Skeletal muscle tissue (tissue), 3 donors: ENCODE measurements at regions not wholly inside any gene's neighbourhood (a gene's known extent, or its start where the extent isn't known, plus 50 kb on each side); places are given as distances from the start of the nearest gene placed in this dataset.

ENCODE experiments used
- H3K27ac ChIP-seq: one replicate; pipeline ENCODE4 v1.7.0; 2013; ENCODE audit warnings: mild to moderate bottlenecking, low read depth, low read length, inconsistent platforms
- H3K27me3 ChIP-seq, 3 donors: one replicate each; pipeline ENCODE4 v1.7.0; 2013; ENCODE audit warnings: low read length in 3 of 3; ENCODE audit not compliant: control insufficient read depth in 3 of 3, insufficient read depth in 3 of 3
- H3K36me3 ChIP-seq, 3 donors: one replicate each; pipeline ENCODE4 v1.7.0; 2013; ENCODE audit warnings: low read length in 3 of 3; ENCODE audit not compliant: control insufficient read depth in 3 of 3, insufficient read depth in 3 of 3
- H3K4me1 ChIP-seq, 3 donors: one replicate each; pipeline ENCODE4 v1.7.0; 2013; ENCODE audit warnings: low read length in 3 of 3, mild to moderate bottlenecking in 3 of 3; ENCODE audit not compliant: control insufficient read depth in 3 of 3, insufficient read depth in 3 of 3
- H3K4me3 ChIP-seq, 3 donors: one replicate each; pipeline ENCODE4 v1.7.0; 2013; ENCODE audit warnings: low read length in 3 of 3
- H3K9ac ChIP-seq, 3 donors: one replicate each; pipeline ENCODE4 v1.7.0; 2013; ENCODE audit warnings: low read length in 3 of 3, mild to moderate bottlenecking in 3 of 3, moderate library complexity in 2 of 3, low read depth in 1 of 3
- H3K9me3 ChIP-seq, 3 donors: one replicate each; pipeline ENCODE4 v1.7.0; 2013; ENCODE audit warnings: low read length in 3 of 3; ENCODE audit not compliant: control insufficient read depth in 3 of 3
- donor health status: Osteomylitis.

GRCh38 chr13:47610687-47611086, 390.4 kb downstream of the SUCLA2 start:
- Histone ChIP-seq H3K27me3 (no peaks in the 10 kb centered on the region), H3K9me3 (no peaks in the 10 kb centered on the region), H3K36me3 (no peaks in the 10 kb centered on the region), H3K4me3 (no peak overlapping the region), H3K4me1 (no peaks in the 10 kb centered on the region), H3K9ac (no peak overlapping the region), H3K27ac (no peak overlapping the region)

DNA sequence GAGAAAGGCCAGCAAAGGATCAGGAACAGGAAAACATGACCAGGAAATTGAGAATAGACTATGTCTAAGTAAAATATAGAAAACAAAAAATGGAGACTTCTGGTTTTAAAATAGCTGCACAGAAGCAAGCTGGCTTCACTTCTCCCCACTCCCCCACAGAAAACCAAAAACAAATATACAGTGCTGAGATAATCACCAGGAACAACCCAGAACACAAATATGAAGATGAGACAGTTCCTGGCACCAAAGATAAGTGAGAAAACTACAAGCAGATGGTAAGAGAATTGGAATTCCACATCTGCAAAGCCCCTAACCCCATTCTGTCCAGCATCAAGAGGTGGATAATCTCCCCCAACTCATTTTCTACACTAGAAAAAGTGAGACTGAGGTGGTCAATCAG, 397.7 kb downstream of the SUCLA2 start:
- Histone ChIP-seq H3K9me3 (no peaks in the 10 kb centered on the region), H3K4me1 (no peaks in the 10 kb centered on the region), H3K9ac (no peak overlapping the region), H3K27ac (no peak overlapping the region), H3K4me3 (no peak overlapping the region), H3K36me3 (no peaks in the 10 kb centered on the region), H3K27me3 (no peaks in the 10 kb centered on the region)

DNA sequence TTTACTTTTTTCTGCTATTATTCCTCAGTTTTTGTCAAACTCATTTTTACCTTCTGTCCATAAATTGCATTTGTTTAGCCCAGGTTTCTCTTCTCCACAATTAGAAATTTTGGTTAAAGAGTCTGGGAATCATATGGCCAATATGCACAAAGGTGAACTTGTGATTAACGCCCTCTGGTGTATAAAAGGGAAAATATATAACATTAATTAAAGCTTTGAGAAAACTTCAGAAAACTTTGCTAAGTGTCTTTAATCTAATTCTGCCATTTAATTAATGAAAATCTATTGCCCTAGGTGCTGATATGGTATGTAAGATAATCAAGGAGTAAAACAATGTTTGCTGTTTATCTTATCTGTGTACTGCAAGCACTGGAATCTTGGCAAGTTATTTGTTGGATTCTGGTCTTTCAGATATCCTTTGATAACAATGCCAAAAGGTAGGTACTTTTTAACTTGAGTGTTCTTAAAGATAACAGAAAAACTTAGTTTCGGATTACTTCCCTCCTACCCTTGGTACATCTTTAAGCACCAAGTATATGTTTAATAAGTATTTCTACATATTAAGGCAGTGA, 402.6 kb downstream of the SUCLA2 start:
- H3K9me3 ChIP-seq, result peaks cover 0 to 3% (median 1%) of the 10 kb centered on the region in 3 donors
- H3K9ac ChIP-seq, result no peak overlapping the region
- no peaks in the 10 kb centered on the region for H3K36me3 ChIP-seq
- H3K27ac ChIP-seq, result no peak overlapping the region
- no peak overlapping the region for H3K4me3 ChIP-seq
- no peaks in the 10 kb centered on the region for H3K4me1 ChIP-seq
- H3K27me3 ChIP-seq, result no peaks in the 10 kb centered on the region

DNA sequence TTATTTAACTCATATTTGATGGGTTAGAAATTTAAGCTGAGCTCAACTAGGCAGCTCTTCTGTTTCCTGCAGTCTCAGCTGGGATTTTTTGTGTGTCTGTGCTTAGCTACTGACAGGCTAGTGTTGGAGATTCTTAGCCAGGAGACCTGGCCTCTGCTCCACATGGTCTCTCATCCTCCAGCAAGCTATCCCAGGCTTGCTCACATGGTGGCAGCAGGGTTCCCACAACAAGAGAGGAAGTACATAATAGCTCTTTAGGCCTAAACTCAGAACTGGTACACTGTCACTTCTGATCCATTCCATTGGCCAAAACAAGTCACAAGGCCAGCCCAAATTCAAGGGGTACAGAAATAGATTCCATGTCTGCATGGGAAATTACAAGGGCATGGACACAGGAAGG, 406.2 kb downstream of the SUCLA2 start:
- H3K36me3 ChIP-seq, result no peaks in the 10 kb centered on the region
- peaks cover 0 to 3% (median 2%) of the 10 kb centered on the region in 3 donors for H3K9me3 ChIP-seq
- H3K27ac ChIP-seq, result no peak overlapping the region
- H3K4me3 ChIP-seq, result no peak overlapping the region
- H3K27me3 ChIP-seq, result no peaks in the 10 kb centered on the region
- H3K9ac ChIP-seq, result no peak overlapping the region
- no peaks in the 10 kb centered on the region for H3K4me1 ChIP-seq

- no peak overlapping the region for H3K9ac ChIP-seq
- peaks cover 0 to 3% (median 2%) of the 10 kb centered on the region in 3 donors for H3K9me3 ChIP-seq
- H3K4me3 ChIP-seq, result no peak overlapping the region
- no peak overlapping the region for H3K27ac ChIP-seq
- H3K27me3 ChIP-seq, result no peaks in the 10 kb centered on the region
- H3K4me1 ChIP-seq, result no peaks in the 10 kb centered on the region
- no peaks in the 10 kb centered on the region for H3K36me3 ChIP-seq
Measured at GRCh38 chr13:47592256-47592655, 408.8 kb downstream of the SUCLA2 start.

GRCh38 chr13:47588676-47589075, 412.4 kb downstream of the SUCLA2 start:
- H3K9me3 ChIP-seq, result peaks cover 0 to 2% (median 0%) of the 10 kb centered on the region in 3 donors
- H3K27ac ChIP-seq, result no peak overlapping the region
- H3K4me1 ChIP-seq, result no peaks in the 10 kb centered on the region
- H3K36me3 ChIP-seq, result no peaks in the 10 kb centered on the region
- no peaks in the 10 kb centered on the region for H3K27me3 ChIP-seq
- no peak overlapping the region for H3K9ac ChIP-seq
- H3K4me3 ChIP-seq, result no peak overlapping the region

DNA sequence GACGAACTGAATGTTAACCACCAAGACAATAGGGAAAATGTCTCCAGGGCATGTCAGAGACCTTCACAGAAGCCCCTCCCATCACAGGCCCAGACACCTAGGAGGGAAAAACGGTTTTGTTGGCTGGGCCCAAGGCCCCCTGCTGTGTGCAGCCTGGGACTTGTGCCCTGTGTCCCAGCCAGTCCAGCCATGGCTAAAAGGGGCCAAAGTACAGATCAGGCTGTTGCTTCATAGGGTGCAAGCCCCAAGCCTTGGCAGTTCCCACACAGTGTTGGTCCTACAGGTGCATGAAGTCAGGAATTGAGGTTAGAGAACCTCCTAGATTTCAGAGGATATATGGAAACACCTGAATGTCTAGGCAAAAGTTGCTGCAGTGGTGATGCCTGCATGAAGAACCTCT, 428.7 kb downstream of the SUCLA2 start:
- no peaks in the 10 kb centered on the region for H3K36me3 ChIP-seq
- H3K27ac ChIP-seq, result no peak overlapping the region
- no peak overlapping the region for H3K4me3 ChIP-seq
- peaks cover 5 to 6% (median 5%) of the 10 kb centered on the region in 3 donors for H3K9me3 ChIP-seq
- no peaks in the 10 kb centered on the region for H3K27me3 ChIP-seq
- no peaks in the 10 kb centered on the region for H3K4me1 ChIP-seq
- no peak overlapping the region for H3K9ac ChIP-seq

GRCh38 chr13:47564041-47564440, 437.0 kb downstream of the SUCLA2 start:
- Histone ChIP-seq H3K9ac (no peak overlapping the region), H3K4me3 (no peak overlapping the region), H3K36me3 (no peaks in the 10 kb centered on the region), H3K27me3 (peaks cover 0 to 4% (median 0%) of the 10 kb centered on the region in 3 donors), H3K27ac (no peak overlapping the region), H3K9me3 (no peaks in the 10 kb centered on the region), H3K4me1 (no peaks in the 10 kb centered on the region)

DNA sequence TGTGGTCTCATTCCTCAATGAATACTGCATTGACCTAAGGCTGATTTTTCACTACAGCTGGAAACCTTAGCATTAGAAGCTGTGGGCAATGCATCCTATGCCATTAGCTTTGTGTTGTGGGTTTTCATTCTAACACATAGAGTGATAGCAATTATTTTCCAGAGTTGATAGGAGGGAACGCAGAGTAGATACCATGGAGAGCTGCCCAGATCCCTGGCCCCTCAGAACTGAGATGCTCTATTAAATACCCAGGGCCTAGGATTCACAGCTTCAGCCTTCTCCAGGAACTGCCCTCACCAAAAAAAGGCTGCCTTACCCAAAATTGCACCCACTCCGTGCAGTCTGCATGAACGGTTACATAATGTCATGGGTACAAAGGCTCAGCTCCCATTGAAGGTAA, 444.4 kb downstream of the SUCLA2 start:
- no peak overlapping the region for H3K4me3 ChIP-seq
- no peaks in the 10 kb centered on the region for H3K27me3 ChIP-seq
- no peaks in the 10 kb centered on the region for H3K4me1 ChIP-seq
- H3K36me3 ChIP-seq, result no peaks in the 10 kb centered on the region
- H3K9me3 ChIP-seq, result no peaks in the 10 kb centered on the region
- no peak overlapping the region for H3K27ac ChIP-seq
- H3K9ac ChIP-seq, result no peak overlapping the region

GRCh38 chr13:47555235-47555634, 445.8 kb downstream of the SUCLA2 start:
- no peaks in the 10 kb centered on the region for H3K27me3 ChIP-seq
- H3K9ac ChIP-seq, result no peak overlapping the region
- no peaks in the 10 kb centered on the region for H3K36me3 ChIP-seq
- H3K4me1 ChIP-seq, result no peaks in the 10 kb centered on the region
- no peak overlapping the region for H3K4me3 ChIP-seq
- H3K9me3 ChIP-seq, result no peaks in the 10 kb centered on the region
- no peak overlapping the region for H3K27ac ChIP-seq
